GM18868 (cell line): ENCODE measurements at regions not wholly inside any gene's neighbourhood (a gene's known extent, or its start where the extent isn't known, plus 50 kb on each side); places are given as distances from the start of the nearest gene placed in this dataset.
A peak's percentile ranks its signal among the peaks of the same experiment; 100 is the strongest.
"Not testable (repeated sequence)": the region's sequence is repeated elsewhere in the genome, so short reads cannot be mapped to it uniquely, and the experiment has no call there.

ENCODE experiments used
- ATAC-seq: cut with Tn5 transposase; IDR thresholded peaks from one replicate; pipeline ENCODE4 v1.9.1; 2021; ENCODE audit warnings: mild to moderate bottlenecking, moderate library complexity; ENCODE audit not compliant: unreplicated experiment

DNA sequence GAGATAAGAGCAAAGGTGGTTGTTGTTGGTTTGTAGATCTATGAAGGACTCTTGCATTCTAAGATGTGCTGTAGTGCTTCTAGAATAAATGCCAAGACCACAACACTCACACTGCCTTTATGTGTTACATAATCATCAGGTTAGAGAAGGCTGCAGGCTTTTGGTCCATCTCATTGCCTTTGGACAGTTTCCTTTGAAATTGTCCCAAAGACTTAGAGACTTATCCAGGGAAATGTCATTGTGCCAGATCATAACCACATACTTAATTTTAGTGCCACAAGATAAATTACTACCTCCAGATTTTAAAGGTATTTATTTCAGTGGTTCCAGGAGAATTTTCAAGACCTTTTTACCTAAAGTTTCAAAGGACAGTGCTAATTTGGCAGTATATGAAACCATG, 666.6 kb upstream of the CITED2 start:
- ATAC-seq, result no peak

DNA sequence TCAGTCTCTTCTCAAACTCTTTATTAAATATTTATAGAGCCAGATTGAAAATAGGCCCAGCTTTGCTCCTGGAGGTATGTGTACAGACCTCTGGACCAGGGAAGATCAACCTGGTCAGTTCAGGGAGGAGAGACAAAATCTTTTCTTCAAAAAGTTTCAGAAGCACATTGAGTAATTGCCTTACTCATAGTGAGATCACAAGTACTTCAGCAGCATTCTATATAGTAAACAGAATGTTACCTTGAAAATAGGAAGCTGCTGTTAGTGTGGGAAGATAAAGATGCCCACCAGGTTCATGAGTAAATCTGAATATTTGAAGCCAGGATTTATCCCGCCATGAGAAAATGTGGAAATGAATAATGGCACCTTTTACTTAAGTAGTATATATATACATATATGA, 665.9 kb upstream of the CITED2 start:
- peak; percentile 51 for ATAC-seq

DNA sequence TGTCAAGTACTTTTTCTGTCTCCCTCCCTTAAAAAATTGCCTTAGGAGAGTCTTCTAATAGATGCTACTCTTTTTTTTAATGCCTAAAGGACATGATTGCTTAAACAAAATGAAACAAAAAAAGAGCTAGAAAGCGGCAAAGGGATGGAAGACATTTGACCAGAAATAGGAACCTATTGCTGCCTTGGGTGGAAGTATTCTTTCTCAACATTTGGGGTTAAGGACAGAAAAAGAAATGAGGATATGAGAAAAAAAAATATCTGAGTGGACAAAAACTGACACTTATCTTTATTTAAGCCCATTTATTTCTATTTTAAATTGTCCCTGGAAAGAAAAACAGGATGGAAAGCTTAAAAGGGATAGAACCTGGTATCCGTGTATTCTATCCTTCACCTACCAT, 664.9 kb upstream of the CITED2 start:
- no peak for ATAC-seq

DNA sequence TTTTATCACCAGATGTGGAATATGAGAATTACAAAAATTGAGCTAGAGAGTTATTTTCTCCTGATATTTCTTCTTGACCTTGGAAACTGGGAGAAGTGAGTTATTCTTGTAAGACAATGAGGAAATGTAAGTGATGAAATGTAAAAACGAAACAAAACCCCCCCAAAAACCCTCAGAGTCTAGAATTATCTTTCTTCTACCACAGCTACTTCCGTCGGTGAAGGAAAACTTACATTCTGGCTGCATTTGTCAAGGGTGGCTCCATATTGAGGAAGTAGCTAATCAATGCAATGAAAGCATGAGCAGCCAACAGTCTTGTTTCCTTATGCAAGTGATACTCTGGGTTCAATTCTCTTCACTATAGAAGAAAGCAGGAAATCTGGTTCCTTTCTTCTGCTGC, 661.7 kb upstream of the CITED2 start:
- no peak for ATAC-seq

DNA sequence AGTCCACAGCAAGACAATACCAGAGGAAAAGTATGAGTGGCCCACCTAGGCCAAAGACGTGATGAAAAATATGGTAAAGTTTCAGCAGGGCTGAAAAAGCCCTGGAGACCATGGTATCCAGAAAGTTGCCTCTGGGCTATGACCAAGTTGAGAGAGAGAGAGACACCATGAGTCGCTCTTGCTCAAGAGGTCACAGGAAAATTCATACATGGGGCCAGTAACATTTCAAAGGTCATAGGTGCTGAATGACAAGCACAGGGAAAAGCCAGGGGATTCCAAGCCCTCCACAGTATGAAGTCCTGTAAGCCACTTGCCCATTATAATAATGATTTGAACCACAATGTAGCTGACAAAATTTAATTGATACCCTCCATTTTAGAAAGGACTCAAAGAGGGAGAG, 657.7 kb upstream of the CITED2 start:
- ATAC-seq, result no peak

DNA sequence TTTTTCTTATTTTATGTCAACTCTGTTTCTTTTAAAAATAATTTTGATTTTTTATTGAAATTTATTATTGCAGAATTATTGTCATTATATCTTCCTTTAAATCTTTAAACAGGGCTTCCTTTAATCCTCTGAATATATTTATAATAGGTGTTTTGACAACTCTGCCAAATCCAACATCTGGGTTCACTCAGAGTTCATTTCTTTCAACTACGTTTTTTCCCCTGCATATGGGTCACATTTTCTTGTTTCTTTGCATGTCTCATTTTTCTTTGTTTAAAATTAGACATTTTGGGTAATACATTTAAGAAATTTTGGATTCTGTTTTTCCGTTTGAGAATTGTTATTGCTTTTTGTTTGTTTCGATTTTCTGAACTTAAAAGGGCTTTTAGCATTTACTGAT, 655.1 kb upstream of the CITED2 start:
- no peak for ATAC-seq

DNA sequence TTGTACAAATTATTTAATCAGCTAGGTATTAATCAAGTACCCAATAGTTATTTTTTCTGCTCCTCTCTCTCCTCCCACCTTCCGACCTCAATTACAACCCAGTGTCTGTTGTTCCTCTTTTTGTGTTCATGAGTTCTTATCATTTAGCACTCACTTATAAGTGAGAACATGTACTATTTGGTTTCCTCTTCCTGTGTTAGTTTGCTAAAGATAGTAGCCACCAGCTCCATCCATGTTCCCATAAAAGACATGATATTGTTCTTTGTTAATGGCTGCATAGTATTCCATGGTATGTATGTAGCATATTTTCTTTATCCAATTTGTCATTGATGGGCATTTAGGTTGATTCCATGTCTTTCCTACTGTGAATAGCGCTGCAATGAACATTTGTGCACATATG, 652.8 kb upstream of the CITED2 start:
- no peak for ATAC-seq

DNA sequence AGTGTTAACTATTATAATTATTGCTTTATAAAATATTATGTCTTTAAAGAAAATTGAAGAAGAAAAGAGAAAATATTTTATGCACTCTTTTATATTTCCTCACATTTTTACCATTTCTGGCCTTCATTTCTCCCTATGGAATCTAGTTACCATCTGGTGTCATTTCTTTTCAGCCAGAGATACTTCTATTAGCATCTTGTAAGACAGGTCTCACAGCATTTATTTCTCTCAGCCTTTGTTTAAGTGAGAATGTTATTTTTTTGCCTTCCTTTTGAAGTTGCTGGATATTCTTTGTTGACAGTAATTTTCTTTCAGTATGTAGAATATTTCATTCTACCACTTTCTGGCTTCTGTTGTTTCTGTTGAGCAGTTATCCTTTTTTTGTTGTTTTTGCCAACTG, 652.1 kb upstream of the CITED2 start:
- no peak for ATAC-seq

DNA sequence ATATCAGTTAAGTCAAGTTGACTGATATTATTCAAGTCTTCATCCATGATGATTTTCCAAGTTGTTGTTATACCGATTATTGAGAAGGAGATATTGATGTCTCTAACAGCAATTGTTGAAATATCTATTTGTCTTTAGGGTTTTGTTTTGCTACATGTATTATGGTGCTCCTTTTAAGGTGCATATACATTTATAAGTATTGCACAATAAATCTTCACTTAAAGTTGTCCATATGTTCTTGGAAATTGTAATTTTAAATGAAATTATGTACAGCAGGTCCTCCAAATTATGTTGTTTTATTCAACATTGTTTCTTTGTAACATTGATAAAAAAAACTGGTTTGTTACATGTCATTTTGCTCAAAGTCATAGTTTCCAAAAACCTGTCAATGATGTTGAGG, 650.7 kb upstream of the CITED2 start:
- no peak for ATAC-seq

DNA sequence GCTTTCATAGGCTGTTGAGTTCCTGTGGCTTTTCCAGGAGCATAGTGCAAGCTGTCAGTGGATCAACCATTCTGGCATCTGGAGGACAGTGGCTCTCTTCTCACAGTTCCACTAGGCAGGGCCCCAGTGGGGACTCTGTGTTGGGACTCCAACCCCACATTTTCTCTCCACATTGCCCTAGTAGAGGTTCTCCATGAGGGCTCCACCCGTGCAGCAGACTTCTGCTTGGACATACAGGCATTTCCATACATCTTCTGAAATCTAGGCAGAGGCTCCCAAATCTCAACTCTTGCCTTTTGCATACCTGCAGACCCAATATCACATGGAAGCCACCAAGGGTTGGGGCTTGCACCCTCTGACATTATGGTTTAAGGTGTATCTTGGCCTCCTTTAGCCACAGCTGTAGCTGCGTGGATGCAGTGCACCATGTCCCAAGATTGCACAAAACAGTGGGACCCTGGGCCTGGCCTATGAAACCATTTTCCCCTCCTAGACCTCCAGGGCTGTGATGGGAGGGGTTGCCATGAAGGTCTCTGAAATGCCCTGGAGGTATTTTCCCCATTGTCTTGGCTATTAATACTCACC, 645.9 kb upstream of the CITED2 start:
- ATAC-seq, result no peak

DNA sequence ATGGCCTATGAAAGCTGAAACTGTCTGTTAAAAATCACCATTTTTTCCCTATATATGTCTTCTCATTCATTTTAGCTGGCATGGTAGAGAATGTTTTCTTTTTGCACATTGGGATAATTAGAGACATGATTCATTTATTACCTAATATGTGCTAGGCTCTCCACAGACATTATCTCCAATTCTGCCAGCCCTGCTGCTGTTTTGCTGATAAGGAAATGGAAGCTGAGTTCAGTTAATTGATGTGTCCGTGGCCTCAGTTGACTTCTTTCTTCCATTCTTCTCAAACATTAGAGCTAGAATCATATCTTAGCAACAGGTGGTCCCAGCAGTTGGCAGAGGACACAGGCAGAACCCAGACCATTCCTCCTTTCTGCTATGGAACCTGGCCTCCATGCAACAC, 644.1 kb upstream of the CITED2 start:
- no peak for ATAC-seq

DNA sequence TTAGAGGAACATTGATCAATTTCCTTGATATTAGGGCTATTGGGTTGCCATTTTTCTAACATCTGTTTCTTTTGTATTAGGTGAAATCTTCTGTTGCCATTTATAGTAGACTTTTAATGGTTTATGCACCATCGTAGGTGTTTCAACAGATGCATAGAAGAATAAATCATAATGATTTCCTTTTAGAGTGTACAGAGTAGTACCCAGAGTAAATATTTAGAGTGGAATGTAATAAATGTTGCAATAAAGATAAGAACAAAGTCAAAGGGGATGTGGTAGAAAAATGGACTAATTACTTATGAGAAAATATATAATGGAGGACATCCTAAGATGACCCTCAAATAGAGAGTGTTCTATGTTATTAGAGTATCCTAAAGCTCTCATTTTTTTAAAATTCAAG, 643.0 kb upstream of the CITED2 start:
- no peak for ATAC-seq

DNA sequence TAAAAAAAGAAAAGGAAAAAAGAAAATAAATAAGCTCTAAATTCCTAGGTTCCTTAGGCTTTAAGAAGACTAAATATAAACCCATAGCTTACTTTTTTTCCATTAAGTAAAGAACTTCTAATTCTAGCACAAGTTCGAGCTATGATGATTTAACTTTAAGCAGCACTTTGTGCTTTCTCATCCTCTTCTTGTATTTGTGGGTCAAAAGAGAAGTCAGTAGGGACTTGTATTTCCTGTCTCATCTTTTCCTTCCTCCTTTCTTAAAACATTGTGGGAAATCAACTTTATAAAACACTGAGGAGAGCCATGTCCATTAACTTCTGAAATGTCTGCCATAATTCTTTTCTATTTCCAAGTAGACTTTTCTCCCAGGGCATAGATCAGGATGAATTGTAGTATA, 637.7 kb upstream of the CITED2 start:
- no peak for ATAC-seq

DNA sequence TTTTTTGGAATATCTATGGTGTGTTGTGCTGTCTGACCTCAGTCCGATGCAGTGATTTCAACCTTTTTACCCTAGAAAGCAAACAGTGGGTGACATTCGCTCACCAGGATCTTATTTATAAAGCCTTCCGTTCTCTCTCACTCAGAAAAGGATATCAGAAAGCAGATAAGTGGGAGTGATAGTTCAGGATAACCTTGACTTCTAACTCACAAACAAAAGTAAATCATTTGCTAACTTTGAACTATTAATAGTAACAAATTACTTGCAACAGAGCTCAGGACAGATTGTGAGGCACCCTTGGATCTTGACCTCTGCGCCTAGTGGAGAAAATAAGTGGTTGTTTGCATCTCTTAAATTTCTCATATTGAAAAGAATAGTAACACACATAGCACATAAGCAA, 637.1 kb upstream of the CITED2 start:
- no peak for ATAC-seq

DNA sequence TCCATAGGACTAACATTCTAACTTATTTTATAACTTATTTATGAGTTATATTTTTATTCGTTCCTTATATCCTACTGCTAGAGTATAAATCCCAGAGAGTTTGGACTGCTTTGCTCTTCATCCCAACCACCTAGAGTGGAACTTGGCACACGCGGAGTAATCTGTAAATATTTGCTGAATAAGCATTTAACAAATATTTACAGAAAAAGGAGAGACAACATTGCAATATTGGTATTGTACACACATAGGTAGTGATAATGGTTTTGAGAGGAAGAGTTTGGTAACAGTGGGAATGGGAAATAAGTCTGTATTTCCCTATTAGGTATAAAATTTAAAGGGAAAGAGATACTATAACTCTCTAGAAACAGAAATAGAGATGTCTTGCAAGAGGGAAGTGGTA, 634.8 kb upstream of the CITED2 start:
- no peak for ATAC-seq

DNA sequence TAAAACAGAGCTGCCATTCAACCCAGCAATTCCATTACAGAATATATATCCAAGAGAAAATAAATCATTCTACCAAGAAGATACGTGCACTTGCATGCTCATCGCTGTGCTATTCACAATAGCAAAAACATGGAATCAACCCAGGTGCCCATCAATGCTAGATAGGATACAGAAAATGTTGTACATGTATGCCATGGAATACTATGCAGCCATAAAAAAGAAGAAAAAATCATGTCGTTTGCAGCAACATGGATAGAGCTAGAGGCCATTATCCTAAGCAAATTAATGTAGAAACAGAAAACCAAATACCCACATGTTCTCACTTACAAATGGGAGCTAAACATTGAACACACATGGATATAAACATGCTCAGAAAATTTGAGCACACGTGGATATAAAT, 633.1 kb upstream of the CITED2 start:
- no peak for ATAC-seq

DNA sequence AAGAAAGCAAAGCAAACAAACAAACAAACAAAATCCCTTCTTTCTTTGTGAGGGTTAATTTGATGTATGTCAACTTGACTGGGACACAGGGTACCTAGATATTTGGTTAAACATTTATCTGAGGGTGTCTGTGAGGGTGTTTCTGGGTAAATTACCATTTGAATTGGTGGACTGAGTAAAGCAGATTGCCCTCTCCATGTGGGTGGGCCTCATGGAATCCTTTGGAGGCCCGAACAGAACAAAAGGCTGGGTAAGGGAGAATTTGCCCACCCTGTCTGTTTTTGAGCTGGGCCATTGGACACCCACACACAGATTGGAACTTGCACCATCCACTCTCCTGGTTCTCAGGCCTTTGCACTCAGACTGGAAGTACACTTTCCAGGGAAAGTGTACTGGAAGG, 628.8 kb upstream of the CITED2 start:
- ATAC-seq, result no peak

DNA sequence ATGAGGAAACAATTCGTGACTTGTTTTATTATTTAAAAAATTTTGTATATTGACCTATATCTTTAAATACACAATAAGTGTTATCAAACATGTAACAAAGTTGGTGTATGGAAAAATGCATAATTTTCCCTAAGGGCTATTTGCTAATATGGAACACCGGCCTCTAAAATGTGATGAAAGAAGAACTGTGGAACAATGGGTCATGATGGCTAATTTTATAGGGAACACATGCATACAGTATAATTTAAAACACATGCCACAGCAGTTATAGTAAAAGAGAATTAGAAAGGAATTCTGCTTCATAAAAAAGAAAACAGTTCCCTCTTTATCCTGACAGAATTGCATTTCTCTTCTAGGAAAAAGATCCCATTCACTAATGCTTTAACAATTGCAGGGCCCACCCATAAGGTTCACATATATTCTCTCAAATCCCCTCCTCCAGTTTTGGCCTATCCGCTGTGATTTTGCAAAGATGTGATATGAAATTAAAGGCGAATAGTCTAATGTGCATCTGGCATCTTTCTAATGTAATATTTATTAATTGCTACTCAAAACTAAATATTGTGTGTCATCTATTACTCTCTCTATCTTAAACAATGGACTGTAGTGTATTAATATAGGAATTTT, 628.1 kb upstream of the CITED2 start:
- ATAC-seq, result no peak

DNA sequence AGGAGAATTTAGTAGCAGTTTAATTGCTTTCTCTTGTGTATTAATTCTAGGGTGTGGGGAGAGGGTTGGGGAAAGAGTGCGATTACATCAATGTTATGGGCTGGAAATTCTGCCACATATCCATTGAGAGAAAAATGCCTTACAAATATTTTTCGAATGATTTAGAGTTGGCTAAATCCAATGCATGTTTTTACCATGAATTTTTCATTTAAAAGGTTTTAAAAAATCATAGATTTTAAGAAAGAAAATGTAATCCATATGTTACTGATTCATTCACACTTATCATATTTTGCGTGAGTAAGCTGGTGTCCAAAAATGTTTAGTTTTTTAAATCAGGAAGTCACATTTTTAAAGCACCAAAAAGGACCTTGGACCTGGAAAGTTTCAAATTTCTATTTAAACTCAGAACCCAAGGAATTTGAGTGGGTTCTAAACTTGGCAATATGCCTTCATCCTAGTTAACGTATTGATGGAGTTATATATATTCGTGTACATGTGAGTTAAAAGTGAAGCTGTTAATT, 627.4 kb upstream of the CITED2 start:
- no peak for ATAC-seq

DNA sequence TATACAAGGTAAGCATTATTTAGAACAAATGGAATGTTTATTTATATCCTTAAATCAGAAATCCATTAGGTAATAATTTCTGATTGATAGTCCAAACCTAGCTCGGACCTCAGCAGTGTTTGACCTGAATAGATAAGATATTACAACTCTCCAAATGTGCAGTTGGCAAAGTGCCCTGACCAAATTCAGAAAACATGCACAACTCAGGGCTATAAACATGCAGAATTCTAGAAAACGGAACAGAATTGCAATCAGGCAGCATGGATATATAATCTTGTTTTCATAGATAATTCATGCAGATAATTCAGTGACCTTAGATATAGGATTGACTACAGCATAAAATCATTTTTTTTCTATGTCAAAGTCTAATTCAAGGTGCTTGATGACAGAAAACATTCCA, 626.6 kb upstream of the CITED2 start:
- no peak for ATAC-seq

DNA sequence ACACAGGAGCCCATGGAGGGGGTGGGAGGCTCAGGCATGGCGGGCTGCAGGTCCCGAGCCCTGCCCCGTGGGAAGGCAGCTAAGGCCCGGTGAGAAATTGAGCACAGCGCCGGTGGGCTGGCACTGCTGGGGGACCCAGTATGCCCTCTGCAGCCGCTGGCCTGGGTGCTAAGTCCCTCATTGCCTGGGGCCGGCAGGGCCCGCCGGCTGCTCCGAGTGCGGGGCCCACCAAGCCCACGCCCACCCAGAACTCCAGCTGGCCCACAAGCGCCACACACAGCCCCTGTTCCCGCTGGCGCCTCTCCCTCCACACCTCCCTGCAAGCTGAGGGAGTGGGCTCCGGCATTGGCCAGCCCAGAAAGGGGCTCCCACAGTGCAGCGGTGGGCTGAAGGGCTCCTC, 625.2 kb upstream of the CITED2 start:
- ATAC-seq, result not testable (repeated sequence)

DNA sequence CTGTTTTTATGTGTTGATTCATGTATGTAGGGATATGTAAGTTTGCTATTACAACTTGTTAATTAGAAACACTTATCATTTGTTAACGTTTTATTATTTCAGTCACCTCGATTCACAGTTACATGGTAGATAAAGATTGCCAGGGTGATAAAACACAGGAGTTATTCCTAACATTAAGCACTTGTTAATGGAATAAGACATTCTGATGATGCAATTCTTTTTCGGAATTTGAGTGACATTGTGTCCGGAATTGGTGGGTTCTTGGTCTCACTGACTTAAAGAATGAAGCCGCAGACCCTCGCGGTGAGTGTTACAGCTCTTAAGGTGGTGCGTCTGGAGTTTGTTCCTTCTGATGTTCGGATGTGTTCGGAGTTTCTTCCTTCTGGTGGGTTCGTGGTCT, 624.0 kb upstream of the CITED2 start:
- ATAC-seq, result not testable (repeated sequence)

DNA sequence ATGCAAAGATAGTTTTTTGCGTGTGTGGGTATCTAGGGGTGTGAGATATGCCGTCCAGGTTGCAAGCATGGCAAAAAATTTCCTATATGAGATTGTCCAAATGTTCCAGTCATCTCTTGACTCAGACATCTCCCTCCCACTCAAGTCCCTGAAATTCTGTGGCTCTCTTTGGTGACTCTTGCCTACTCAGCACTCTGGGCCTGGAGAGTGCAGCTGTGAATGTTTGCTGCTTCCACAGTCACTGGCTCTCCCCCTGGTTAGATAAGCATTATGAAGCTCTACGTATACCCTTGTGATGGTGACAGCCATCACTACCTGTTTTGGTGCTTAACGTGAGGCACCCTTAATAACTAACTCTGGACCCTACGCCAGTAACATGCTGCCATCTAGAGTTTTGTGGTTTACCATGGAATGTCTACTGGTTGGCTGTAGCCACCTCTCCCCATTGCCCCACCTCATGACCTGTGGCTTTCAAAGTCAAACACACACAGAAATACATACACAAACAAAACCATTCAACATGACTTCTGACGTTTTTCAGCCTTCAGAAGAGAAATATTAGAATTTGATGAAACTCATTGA, 621.9 kb upstream of the CITED2 start:
- ATAC-seq, result peak; percentile 81
